ENCODE measurements at regions not wholly inside any gene's neighbourhood (a gene's known extent, or its start where the extent isn't known, plus 50 kb on each side); places are given as distances from the start of the nearest gene placed in this dataset.

DNA sequence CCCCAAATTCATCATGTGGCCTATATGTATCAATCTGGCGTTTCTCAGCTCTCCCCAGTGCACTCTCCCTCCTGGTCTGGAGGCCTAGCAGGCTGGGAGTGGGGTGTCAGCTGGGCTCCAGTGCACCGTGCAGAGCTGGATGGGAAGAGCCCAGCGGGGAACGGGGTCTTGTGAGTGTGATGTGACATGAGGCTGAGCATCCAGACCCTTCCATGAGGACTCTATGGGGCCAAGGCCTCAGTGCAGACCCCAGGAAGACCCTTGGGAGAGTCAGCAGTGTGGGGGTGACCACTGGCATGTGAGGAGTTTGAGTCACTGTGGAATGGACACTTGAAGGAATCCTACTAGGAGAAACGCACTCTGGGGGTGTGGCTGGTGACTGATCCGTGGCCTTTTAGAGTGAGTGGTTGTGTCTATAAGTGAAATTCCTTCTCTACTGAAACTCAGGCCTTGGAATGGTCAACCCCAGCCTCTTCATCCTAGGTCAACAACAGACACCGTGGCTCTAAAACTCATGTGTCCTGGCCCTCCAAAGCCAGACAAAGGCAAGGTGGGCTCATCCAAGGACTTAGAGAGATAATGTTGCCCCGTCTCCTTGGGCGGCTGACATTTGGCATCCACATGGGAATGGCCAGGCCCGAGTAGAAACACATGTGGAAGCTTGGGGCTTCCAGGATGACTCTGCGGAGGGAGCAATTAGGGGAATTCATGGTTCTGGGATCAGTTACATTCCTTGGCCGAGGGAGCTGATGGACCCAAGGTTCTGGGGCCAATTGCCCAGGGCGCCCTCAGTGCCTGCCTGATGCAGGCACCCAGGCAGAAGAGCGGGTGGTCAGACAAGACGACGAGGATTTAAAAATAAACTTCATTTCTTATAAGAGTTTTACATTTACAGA is 156.0 kb upstream of the TWIST2 start:
- no peaks in the 10 kb centered on the region for H3K36me3 ChIP-seq (ENCODE audit: control insufficient read depth in 4 of 4, insufficient read depth in 3 of 4, low read depth in 1 of 4, low read length in 3 of 4)
- WGBS = 93% methylated on average over 16 of the region's 16 CpGs
- peaks cover 0 to 20% (median 5%) of the 10 kb centered on the region in 4 donors for H3K4me1 ChIP-seq (ENCODE audit: control insufficient read depth in 4 of 4, insufficient read depth in 4 of 4, low read length in 3 of 4)
- no peak overlapping the region for H3K27ac ChIP-seq (ENCODE audit: low read depth in 1 of 2, low read length in 2 of 2)
- no peaks in the 10 kb centered on the region for H3K27me3 ChIP-seq (ENCODE audit: control insufficient read depth in 4 of 4, insufficient read depth in 4 of 4, low read length in 3 of 4)
- DNase-seq (ENCODE audit: low spot score) = no peak
- TF ChIP-seq FOXA2 (IDR thresholded peaks at IDR 0.05) = no peak
- TF ChIP-seq GABPA (IDR thresholded peaks at IDR 0.05 in 1 of 2, conservative IDR thresholded peaks at IDR 0.05 in 1 of 2) = no peak
- TF ChIP-seq, protein P1, sequence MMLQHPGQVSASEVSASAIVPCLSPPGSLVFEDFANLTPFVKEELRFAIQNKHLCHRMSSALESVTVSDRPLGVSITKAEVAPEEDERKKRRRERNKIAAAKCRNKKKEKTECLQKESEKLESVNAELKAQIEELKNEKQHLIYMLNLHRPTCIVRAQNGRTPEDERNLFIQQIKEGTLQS (IDR thresholded peaks at IDR 0.05) = no peak
- TF ChIP-seq, protein P2, sequence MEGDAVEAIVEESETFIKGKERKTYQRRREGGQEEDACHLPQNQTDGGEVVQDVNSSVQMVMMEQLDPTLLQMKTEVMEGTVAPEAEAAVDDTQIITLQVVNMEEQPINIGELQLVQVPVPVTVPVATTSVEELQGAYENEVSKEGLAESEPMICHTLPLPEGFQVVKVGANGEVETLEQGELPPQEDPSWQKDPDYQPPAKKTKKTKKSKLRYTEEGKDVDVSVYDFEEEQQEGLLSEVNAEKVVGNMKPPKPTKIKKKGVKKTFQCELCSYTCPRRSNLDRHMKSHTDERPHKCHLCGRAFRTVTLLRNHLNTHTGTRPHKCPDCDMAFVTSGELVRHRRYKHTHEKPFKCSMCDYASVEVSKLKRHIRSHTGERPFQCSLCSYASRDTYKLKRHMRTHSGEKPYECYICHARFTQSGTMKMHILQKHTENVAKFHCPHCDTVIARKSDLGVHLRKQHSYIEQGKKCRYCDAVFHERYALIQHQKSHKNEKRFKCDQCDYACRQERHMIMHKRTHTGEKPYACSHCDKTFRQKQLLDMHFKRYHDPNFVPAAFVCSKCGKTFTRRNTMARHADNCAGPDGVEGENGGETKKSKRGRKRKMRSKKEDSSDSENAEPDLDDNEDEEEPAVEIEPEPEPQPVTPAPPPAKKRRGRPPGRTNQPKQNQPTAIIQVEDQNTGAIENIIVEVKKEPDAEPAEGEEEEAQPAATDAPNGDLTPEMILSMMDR (IDR thresholded peaks at IDR 0.05; ENCODE audit: low read depth, low read length, missing input control) = no peak
- no peak for TF ChIP-seq HNF4A (conservative IDR thresholded peaks at IDR 0.05)
- TF ChIP-seq SP1 (IDR thresholded peaks at IDR 0.05) = no peak
- no peak for TF ChIP-seq REST (IDR thresholded peaks at IDR 0.05)
- no peak for TF ChIP-seq JUND (IDR thresholded peaks at IDR 0.05)
- no peak for TF ChIP-seq RAD21 (IDR thresholded peaks at IDR 0.05)
- no peaks in the 10 kb centered on the region for H3K9me3 ChIP-seq (ENCODE audit: control insufficient read depth in 4 of 4, low read length in 3 of 4)
- H3K9ac ChIP-seq (ENCODE audit: low read depth in 1 of 2, low read length in 2 of 2) = no peak overlapping the region
- H3K4me3 ChIP-seq (ENCODE audit: low read depth in 1 of 3, low read length in 3 of 3) = no peak overlapping the region

- DNase-seq (ENCODE audit: low spot score) = no peak
- Histone ChIP-seq H3K27ac (ENCODE audit: low read depth in 1 of 2, low read length in 2 of 2) (no peak overlapping the region), H3K4me3 (ENCODE audit: low read depth in 1 of 3, low read length in 3 of 3) (no peak overlapping the region), H3K27me3 (ENCODE audit: control insufficient read depth in 4 of 4, insufficient read depth in 4 of 4, low read length in 3 of 4) (no peaks in the 10 kb centered on the region), H3K9ac (ENCODE audit: low read depth in 1 of 2, low read length in 2 of 2) (no peak overlapping the region), H3K36me3 (ENCODE audit: control insufficient read depth in 4 of 4, insufficient read depth in 3 of 4, low read depth in 1 of 4, low read length in 3 of 4) (no peaks in the 10 kb centered on the region), H3K9me3 (ENCODE audit: control insufficient read depth in 4 of 4, low read length in 3 of 4) (no peaks in the 10 kb centered on the region), H3K4me1 (ENCODE audit: control insufficient read depth in 4 of 4, insufficient read depth in 4 of 4, low read length in 3 of 4) (peaks cover 0 to 22% (median 5%) of the 10 kb centered on the region in 4 donors)
- TF ChIP-seq NR2F2 (IDR thresholded peaks at IDR 0.05) (no peak), FOXA1 (IDR thresholded peaks at IDR 0.05) (no peak), JUND (IDR thresholded peaks at IDR 0.05) (no peak), REST (IDR thresholded peaks at IDR 0.05) (no peak), HNF4A (conservative IDR thresholded peaks at IDR 0.05) (no peak), SP1 (IDR thresholded peaks at IDR 0.05) (no peak)
- TF ChIP-seq, protein P3, sequence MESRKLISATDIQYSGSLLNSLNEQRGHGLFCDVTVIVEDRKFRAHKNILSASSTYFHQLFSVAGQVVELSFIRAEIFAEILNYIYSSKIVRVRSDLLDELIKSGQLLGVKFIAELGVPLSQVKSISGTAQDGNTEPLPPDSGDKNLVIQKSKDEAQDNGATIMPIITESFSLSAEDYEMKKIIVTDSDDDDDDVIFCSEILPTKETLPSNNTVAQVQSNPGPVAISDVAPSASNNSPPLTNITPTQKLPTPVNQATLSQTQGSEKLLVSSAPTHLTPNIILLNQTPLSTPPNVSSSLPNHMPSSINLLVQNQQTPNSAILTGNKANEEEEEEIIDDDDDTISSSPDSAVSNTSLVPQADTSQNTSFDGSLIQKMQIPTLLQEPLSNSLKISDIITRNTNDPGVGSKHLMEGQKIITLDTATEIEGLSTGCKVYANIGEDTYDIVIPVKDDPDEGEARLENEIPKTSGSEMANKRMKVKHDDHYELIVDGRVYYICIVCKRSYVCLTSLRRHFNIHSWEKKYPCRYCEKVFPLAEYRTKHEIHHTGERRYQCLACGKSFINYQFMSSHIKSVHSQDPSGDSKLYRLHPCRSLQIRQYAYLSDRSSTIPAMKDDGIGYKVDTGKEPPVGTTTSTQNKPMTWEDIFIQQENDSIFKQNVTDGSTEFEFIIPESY (IDR thresholded peaks at IDR 0.05) = no peak
- TF ChIP-seq, protein P2 (IDR thresholded peaks at IDR 0.05; ENCODE audit: low read depth, low read length, missing input control) = no peak
- TF ChIP-seq, protein P1 (IDR thresholded peaks at IDR 0.05) = no peak
- 90% methylated on average over 7 of the region's 7 CpGs for WGBS
Observed at GRCh38 chr2:238692562-238692961, 155.3 kb upstream of the TWIST2 start.
